ENCODE measurements at regions not wholly inside any gene's neighbourhood (a gene's known extent, or its start where the extent isn't known, plus 50 kb on each side); places are given as distances from the start of the nearest gene placed in this dataset.
A peak's percentile ranks its signal among the peaks of the same experiment; 100 is the strongest.

- DNase-seq: no peak
- H3K27ac ChIP-seq (replicated peaks): no peak overlapping the region
- no peaks in the 10 kb centered on the region for H3K9me3 ChIP-seq (replicated peaks)
- TF ChIP-seq, protein P1, sequence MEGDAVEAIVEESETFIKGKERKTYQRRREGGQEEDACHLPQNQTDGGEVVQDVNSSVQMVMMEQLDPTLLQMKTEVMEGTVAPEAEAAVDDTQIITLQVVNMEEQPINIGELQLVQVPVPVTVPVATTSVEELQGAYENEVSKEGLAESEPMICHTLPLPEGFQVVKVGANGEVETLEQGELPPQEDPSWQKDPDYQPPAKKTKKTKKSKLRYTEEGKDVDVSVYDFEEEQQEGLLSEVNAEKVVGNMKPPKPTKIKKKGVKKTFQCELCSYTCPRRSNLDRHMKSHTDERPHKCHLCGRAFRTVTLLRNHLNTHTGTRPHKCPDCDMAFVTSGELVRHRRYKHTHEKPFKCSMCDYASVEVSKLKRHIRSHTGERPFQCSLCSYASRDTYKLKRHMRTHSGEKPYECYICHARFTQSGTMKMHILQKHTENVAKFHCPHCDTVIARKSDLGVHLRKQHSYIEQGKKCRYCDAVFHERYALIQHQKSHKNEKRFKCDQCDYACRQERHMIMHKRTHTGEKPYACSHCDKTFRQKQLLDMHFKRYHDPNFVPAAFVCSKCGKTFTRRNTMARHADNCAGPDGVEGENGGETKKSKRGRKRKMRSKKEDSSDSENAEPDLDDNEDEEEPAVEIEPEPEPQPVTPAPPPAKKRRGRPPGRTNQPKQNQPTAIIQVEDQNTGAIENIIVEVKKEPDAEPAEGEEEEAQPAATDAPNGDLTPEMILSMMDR (IDR thresholded peaks at IDR 0.05; ENCODE audit: borderline replicate concordance): no peak
- H3K4me3 ChIP-seq: no peak overlapping the region
- intact Hi-C loops (cut with micrococcal nuclease): loop anchor here (5.0 kb wide), 1 partner anchor 245 kb away; no protein-coding TSS in a partner anchor
- H3K27me3 ChIP-seq (ENCODE audit: low read depth): no peaks in the 10 kb centered on the region
- H3K36me3 ChIP-seq: no peaks in the 10 kb centered on the region
- peaks cover 19% of the 10 kb centered on the region for H3K4me1 ChIP-seq
These were observed 91.4 kb downstream of the FAM217A start for GRCh38 chr6:3987576-3987975.

- peak overlapping the region; percentile 64 for H3K4me3 ChIP-seq
- intact Hi-C loops (cut with micrococcal nuclease): no loop called here
- H3K27ac ChIP-seq (replicated peaks): peak overlapping the region; percentile 74
- H3K36me3 ChIP-seq: no peaks in the 10 kb centered on the region
- peak; percentile 86 for DNase-seq
- no peaks in the 10 kb centered on the region for H3K27me3 ChIP-seq (ENCODE audit: low read depth)
- no peaks in the 10 kb centered on the region for H3K9me3 ChIP-seq (replicated peaks)
- TF ChIP-seq, protein P1 (IDR thresholded peaks at IDR 0.05; ENCODE audit: borderline replicate concordance): peak; percentile 91
- H3K4me1 ChIP-seq: peaks cover 19% of the 10 kb centered on the region
These were observed 88.0 kb downstream of the FAM217A start for GRCh38 chr6:3990692-3991491.

DNA sequence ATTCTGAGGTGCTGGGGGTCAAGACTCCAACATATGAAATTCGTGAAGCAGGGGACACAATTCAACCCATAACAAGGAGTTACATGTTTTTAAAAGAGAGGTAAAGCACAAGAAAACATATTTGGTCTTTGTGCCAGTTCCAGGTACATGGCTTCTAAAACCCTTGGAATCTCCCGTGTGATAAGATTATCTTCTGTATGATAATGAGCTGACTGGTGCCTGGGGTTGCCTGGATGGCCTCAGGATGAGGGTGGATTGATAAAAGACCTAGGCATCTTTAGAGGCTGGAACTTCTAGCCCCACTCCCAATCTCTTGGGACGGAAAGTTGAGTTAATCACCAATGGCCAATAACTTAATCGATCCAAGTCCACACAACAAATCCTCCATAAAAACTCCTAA lies 87.0 kb downstream of the FAM217A start:
- H3K9me3 ChIP-seq (replicated peaks): no peaks in the 10 kb centered on the region
- intact Hi-C loops (cut with micrococcal nuclease): no loop called here

DNA sequence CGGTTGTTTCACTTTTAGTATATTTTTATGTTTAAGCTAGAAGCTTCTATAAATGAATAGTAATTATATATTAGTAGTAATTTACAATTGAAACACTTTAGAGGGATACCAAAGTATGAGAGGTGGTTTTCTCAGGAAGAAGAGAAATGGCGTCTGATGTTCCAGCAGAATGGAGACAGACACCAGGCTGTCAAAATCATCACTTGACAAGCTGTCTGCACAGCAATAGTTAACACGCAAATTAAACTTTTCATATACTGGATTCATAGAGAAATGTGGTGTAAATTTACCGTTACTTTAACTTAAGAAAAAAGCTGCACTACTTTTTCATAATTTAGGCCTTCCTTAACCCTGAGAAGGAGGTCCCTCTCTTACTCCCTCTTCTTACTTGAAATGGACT lies 82.6 kb downstream of the FAM217A start:
- Histone ChIP-seq H3K36me3 (no peaks in the 10 kb centered on the region), H3K27ac (replicated peaks) (no peak overlapping the region), H3K4me1 (peaks cover 11% of the 10 kb centered on the region), H3K9me3 (replicated peaks) (no peaks in the 10 kb centered on the region), H3K27me3 (ENCODE audit: low read depth) (no peaks in the 10 kb centered on the region), H3K4me3 (no peak overlapping the region)
- no peak for DNase-seq
- intact Hi-C loops (cut with micrococcal nuclease): no loop called here
- TF ChIP-seq, protein P1 (IDR thresholded peaks at IDR 0.05; ENCODE audit: borderline replicate concordance): no peak

More for the DNA sequence above, 87.0 kb downstream of the FAM217A start:
- DNase-seq: no peak
- Histone ChIP-seq H3K4me3 (no peak overlapping the region), H3K27me3 (ENCODE audit: low read depth) (no peaks in the 10 kb centered on the region), H3K27ac (replicated peaks) (no peak overlapping the region), H3K36me3 (no peaks in the 10 kb centered on the region), H3K4me1 (peaks cover 17% of the 10 kb centered on the region)
- TF ChIP-seq, protein P1 (IDR thresholded peaks at IDR 0.05; ENCODE audit: borderline replicate concordance): no peak

- intact Hi-C loops (cut with micrococcal nuclease): no loop called here
- TF ChIP-seq, protein P1 (IDR thresholded peaks at IDR 0.05; ENCODE audit: borderline replicate concordance): no peak
- no peaks in the 10 kb centered on the region for H3K9me3 ChIP-seq (replicated peaks)
- peaks cover 11% of the 10 kb centered on the region for H3K4me1 ChIP-seq
- no peak for DNase-seq
- H3K36me3 ChIP-seq: no peaks in the 10 kb centered on the region
- H3K4me3 ChIP-seq: no peak overlapping the region
- H3K27ac ChIP-seq (replicated peaks): no peak overlapping the region
- no peaks in the 10 kb centered on the region for H3K27me3 ChIP-seq (ENCODE audit: low read depth)
These were observed 81.7 kb downstream of the FAM217A start for GRCh38 chr6:3997177-3997770.

Data from left ventricle myocardium inferior (tissue), 1 donor.